Body of pancreas (tissue), 4 donors: ENCODE measurements at regions not wholly inside any gene's neighbourhood (a gene's known extent, or its start where the extent isn't known, plus 50 kb on each side); places are given as distances from the start of the nearest gene placed in this dataset.

ENCODE experiments used
- ATAC-seq: fragments of 150-250 bp; one replicate; pipeline ENCODE4 v1.9.1; 2016
- DNase-seq, 4 donors: peaks; one replicate each; pipeline ENCODE4 v3.0.0-alpha.2; 2019
- H3K27ac ChIP-seq, 4 donors: fragments of 200-600 bp; sonication (generic); 1 replicate in 3 of 4; 2 replicates in 1 of 4; pipeline versions ENCODE4 v1.5.1 to v1.6.1; 2016 to 2019; ENCODE audit warnings: mild to moderate bottlenecking in 1 of 4, mixed read lengths in 1 of 4, moderate library complexity in 1 of 4
- H3K27me3 ChIP-seq, 2 donors: fragments of 200-600 bp; sonication (generic); one replicate each; pipeline ENCODE4 v1.6.0; 2016; ENCODE audit warnings: mild to moderate bottlenecking in 1 of 2
- H3K36me3 ChIP-seq, 2 donors: fragments of 200-600 bp; sonication (generic); replicated peaks in 1 of 2; 2 replicates each; pipeline ENCODE4 v1.5.1; 2016; ENCODE audit warnings: low read depth in 2 of 2; ENCODE audit not compliant: insufficient read depth in 1 of 2
- H3K4me1 ChIP-seq: fragments of 200-600 bp; sonication (generic); one replicate; pipeline ENCODE4 v1.6.0; 2016
- H3K4me3 ChIP-seq, 2 donors: fragments of 200-600 bp; sonication (generic); 1 replicate in 1 of 2; 2 replicates in 1 of 2; pipeline ENCODE4 v1.5.1; 2016 to 2019
- H3K9me3 ChIP-seq, 3 donors: fragments of 200-600 bp; sonication (generic); 1 replicate in 2 of 3; 2 replicates in 1 of 3; pipeline ENCODE4 v1.5.1; 2016
- POLR2A ChIP-seq, 3 donors: fragments of 450-650 bp; IDR thresholded peaks; one replicate each; pipeline ENCODE4 v1.6.1; 2016; ENCODE audit warnings: antibody characterized with exemption in 3 of 3, mild to moderate bottlenecking in 2 of 3
- WGBS, 2 donors: methylation state at CpG; one replicate each; pipeline ENCODE4 v1.1.5; 2017; 5-methylcytosine and 5-hydroxymethylcytosine counted together
- intact Hi-C: fragments of 100-400 bp; cut with DNase I; formaldehyde crosslinking; loops from one replicate; pipeline ENCODE4 v1.15.1; 2023
- TF ChIP-seq, protein P1 (sequence below), 7 experiments: fragments of 450-650 bp in 4 of 7; fragments of 200-600 bp in 3 of 7; sonication (generic) in 3 of 7; IDR thresholded peaks; one replicate each; pipeline ENCODE4 v1.5.1; 2016 to 2019; ENCODE audit warnings: antibody characterized with exemption in 7 of 7

DNA sequence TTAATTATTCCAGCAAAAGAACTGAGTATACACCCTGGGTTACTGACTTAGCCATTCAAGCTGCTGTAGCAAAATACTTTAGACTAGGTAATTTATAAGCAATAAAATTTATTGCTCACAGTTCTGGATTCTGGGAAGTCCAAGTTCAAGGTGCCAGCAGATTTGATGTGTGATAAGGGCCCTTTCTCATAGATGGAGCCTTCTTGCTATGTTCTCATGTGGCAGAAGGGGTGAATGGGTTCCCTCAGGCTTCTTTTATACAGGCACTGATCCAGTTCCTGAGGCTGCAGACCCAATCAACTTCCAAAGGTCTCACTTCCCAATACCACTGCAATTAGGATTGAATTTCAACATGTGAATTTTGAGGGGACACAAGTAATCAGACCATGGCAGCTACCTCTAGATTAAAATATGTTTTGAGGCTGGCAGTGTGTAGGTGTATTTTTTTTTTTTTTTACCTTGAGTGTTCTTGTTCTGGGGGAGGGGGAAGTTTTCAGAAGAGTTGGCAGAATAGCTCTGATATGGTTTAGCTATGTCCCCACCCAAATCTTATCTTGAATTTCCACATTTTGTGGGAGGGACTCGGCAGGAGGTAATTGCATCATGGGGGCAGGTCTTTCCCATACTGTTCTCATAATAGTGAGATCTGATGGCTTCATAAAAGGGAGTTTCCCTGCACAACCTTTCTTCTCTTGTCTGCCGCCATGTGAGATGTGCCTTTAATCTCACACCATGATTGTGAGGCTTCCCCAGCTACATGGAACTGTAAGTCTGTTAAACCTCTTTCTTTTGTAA, 178.2 kb downstream of the RASSF9 start:
- TF ChIP-seq POLR2A (IDR thresholded peaks at IDR 0.05): no peak
- TF ChIP-seq, protein P1, sequence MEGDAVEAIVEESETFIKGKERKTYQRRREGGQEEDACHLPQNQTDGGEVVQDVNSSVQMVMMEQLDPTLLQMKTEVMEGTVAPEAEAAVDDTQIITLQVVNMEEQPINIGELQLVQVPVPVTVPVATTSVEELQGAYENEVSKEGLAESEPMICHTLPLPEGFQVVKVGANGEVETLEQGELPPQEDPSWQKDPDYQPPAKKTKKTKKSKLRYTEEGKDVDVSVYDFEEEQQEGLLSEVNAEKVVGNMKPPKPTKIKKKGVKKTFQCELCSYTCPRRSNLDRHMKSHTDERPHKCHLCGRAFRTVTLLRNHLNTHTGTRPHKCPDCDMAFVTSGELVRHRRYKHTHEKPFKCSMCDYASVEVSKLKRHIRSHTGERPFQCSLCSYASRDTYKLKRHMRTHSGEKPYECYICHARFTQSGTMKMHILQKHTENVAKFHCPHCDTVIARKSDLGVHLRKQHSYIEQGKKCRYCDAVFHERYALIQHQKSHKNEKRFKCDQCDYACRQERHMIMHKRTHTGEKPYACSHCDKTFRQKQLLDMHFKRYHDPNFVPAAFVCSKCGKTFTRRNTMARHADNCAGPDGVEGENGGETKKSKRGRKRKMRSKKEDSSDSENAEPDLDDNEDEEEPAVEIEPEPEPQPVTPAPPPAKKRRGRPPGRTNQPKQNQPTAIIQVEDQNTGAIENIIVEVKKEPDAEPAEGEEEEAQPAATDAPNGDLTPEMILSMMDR (IDR thresholded peaks at IDR 0.05): no peak
- H3K27me3 ChIP-seq: no peaks in the 10 kb centered on the region
- no peaks in the 10 kb centered on the region for H3K36me3 ChIP-seq
- 91 to 94% methylated on average over 2 of the region's 2 CpGs for WGBS, 2 donors
- ATAC-seq (no peak), DNase-seq (no peak)
- no peak overlapping the region for H3K4me3 ChIP-seq
- H3K27ac ChIP-seq: no peak overlapping the region
- intact Hi-C loops: no loop called here
- H3K4me1 ChIP-seq: no peaks in the 10 kb centered on the region
- no peaks in the 10 kb centered on the region for H3K9me3 ChIP-seq

DNA sequence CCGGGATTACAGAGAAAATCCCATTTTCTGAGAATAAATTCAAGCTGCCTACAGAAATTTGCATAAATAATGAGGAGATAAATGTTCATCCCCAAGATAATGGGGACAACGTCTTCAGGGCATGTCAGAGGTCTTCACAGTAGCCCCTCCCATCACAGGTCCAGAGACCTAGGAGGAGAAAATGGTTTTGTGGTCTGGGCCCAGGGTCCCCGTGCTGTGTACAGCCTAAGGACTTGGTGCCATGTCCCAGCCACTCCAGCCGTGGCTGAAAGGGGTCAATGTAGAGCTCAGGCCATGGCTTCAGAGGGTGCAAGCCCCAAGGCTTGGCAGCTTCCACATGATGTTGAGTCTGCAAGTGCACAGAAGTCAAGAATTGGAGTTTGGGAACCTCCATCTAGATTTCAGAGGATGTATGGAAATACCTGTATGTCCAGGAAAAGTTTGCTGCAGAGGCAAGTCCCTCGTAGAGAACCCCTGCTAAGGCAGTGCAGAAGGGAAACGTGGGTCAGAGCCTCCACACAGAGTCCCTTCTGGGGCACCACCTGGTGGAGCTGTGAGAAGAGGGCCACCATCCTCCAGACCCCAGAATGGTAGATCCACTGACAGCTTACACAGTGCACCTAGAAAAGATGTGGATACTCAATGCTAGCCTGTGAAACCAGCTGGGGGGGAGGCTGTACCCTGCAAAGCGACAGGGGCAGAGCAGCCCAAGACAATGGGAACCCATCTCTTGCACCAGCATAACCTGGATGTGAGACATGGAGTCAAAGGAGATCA, 176.3 kb downstream of the RASSF9 start:
- Histone ChIP-seq H3K4me1 (no peaks in the 10 kb centered on the region), H3K9me3 (no peaks in the 10 kb centered on the region), H3K36me3 (no peaks in the 10 kb centered on the region), H3K27me3 (no peaks in the 10 kb centered on the region), H3K4me3 (no peak overlapping the region), H3K27ac (no peak overlapping the region)
- TF ChIP-seq POLR2A (IDR thresholded peaks at IDR 0.05): no peak
- TF ChIP-seq, protein P1 (IDR thresholded peaks at IDR 0.05): no peak
- DNase-seq: no peak
- intact Hi-C loops: no loop called here
- WGBS, 2 donors: 86 to 90% methylated on average over 7 of the region's 7 CpGs
- ATAC-seq: no peak

DNA sequence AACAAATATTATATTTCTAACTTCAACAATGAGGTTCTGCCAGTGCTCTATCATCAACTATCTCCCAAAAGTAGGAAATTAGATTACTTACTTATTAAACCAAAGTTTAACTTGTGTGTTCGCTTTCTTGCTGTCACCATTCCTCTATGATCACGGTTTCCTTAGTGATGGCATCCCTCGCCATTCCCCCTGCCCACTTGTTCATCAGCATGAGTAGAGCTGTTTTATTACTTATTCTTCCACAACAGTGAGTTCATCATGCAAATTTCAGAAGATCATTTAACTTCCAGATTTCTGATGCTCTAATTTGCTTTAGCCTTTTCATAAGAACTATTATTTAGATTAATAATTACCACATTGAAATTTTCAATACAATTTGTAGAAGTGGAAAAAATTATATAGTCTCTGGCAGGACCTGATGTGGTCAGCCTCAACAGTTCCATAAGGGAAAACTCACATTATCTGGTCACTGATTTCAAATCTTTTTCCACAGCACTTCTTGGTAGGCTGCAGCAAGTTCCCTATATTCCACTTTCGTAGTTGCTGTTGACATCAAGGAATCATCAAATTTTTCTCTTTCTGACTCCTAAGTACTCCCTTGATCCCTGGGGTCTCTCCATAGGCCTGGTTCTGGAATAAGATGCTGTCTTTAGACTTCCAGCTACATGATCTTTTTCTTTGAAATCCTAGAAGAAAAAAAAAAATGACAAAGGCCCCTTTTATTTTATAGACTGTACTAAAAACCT, 174.6 kb downstream of the RASSF9 start:
- DNase-seq (no peak), ATAC-seq (no peak)
- Histone ChIP-seq H3K36me3 (no peaks in the 10 kb centered on the region), H3K27me3 (no peaks in the 10 kb centered on the region), H3K4me1 (no peaks in the 10 kb centered on the region), H3K4me3 (no peak overlapping the region), H3K27ac (no peak overlapping the region), H3K9me3 (no peaks in the 10 kb centered on the region)
- TF ChIP-seq, protein P1 (IDR thresholded peaks at IDR 0.05): no peak
- no peak for TF ChIP-seq POLR2A (IDR thresholded peaks at IDR 0.05)
- intact Hi-C loops: no loop called here
- 56 to 62% methylated on average over 4 of the region's 4 CpGs for WGBS, 2 donors

DNA sequence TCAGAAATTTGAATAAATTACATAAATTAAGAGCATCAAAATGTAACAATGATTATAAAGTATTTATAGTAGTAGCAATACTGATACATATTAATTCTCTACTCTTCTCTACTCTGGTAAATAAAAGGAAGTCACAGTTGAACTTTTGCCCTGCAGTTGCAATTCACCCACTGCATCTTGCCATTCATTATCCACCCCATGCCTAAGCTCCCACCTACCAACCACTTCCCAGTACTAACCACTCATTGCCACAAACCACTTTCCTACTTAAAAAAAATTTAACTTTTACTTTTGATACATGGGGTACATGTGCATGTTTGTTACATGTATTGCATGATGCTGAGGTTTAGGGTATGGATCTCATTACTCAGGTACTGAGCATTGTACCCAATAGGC, 174.0 kb downstream of the RASSF9 start:
- Histone ChIP-seq H3K27me3 (no peaks in the 10 kb centered on the region), H3K27ac (no peak overlapping the region), H3K9me3 (no peaks in the 10 kb centered on the region), H3K36me3 (no peaks in the 10 kb centered on the region), H3K4me1 (no peaks in the 10 kb centered on the region), H3K4me3 (no peak overlapping the region)
- DNase-seq (no peak), ATAC-seq (no peak)
- intact Hi-C loops: no loop called here
- TF ChIP-seq, protein P1 (IDR thresholded peaks at IDR 0.05): no peak
- TF ChIP-seq POLR2A (IDR thresholded peaks at IDR 0.05): no peak
